Astrocyte of the spinal cord (primary cell): ENCODE measurements at regions not wholly inside any gene's neighbourhood (a gene's known extent, or its start where the extent isn't known, plus 50 kb on each side); places are given as distances from the start of the nearest gene placed in this dataset.
A peak's percentile ranks its signal among the peaks of the same experiment; 100 is the strongest.

Source experiments
- DNase-seq: peaks from one replicate; pipeline ENCODE4 v3.0.0; 2011; ENCODE audit warnings: low read depth, low spot score
- H3K4me3 ChIP-seq: 2 replicates; pipeline ENCODE4 v1.5.1; 2011; ENCODE audit warnings: low read depth, mild to moderate bottlenecking, low read length, moderate library complexity
- CTCF ChIP-seq: IDR thresholded peaks from 2 replicates; pipeline ENCODE4 v1.5.1; 2012; ENCODE audit warnings: low read depth, mild to moderate bottlenecking, low read length, inconsistent platforms
- in situ Hi-C: cut with HindIII; loops from 2 replicates; pipeline ENCODE4 v1.10.0; 2017; ENCODE audit warnings: low sequenced_read_pairs

DNA sequence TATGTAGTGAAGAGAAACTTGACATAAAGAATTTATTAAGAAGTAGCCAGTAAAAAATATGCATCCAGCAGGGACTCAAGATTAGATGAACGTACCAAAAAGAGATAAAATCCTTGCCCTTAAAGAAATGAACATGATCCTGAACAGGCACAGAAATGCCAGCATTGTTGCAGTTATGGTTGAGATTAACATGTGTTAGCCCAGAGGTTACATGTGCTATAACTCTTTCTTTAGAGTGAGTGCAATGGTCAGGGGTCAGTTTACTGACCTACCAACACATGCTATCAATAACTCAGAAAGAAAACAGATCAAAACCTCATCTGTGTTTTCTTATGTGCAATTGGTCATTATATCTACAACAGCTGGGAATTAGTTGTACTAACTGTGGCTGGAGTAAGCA lies 166.1 kb upstream of the NDST3 start:
- TF ChIP-seq CTCF = no peak
- DNase-seq = no peak
- in situ Hi-C loops = no loop called here
- H3K4me3 ChIP-seq = no peak overlapping the region

GRCh38 chr4:117873779-117874178 lies 160.5 kb upstream of the NDST3 start:
- H3K4me3 ChIP-seq = no peak overlapping the region
- no peak for DNase-seq
- TF ChIP-seq CTCF = no peak
- in situ Hi-C loops = no loop called here

GRCh38 chr4:117874216-117874615 lies 160.1 kb upstream of the NDST3 start:
- no peak overlapping the region for H3K4me3 ChIP-seq
- in situ Hi-C loops = no loop called here
- DNase-seq = no peak
- TF ChIP-seq CTCF = no peak

DNA sequence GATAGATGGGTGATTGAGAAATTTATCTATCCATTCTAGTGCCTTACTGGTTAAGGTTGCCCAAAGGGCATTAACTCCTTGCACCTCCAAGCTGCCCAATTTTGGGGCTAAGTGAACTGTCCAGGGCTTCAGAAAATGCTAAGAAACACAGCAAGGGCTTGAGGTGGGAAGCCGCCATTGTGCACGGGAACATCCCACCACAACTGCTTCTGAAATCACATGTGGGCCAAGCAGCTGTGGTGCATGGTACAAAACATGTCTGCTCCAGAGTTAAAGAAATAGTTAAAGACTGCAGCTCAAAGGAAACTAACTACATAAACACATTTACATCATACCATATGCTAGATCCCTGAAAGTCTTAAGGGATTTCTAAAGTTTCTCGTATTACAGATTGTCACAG lies 144.3 kb upstream of the NDST3 start:
- no peak for DNase-seq
- in situ Hi-C loops = no loop called here
- TF ChIP-seq CTCF = no peak
- no peak overlapping the region for H3K4me3 ChIP-seq

- in situ Hi-C loops = no loop called here
- DNase-seq = no peak
- H3K4me3 ChIP-seq = no peak overlapping the region
- TF ChIP-seq CTCF = no peak
These were observed 141.1 kb upstream of the NDST3 start for GRCh38 chr4:117893207-117893606.

GRCh38 chr4:117898496-117898895 lies 135.8 kb upstream of the NDST3 start:
- in situ Hi-C loops = no loop called here
- peak; percentile 46 for DNase-seq
- no peak overlapping the region for H3K4me3 ChIP-seq
- no peak for TF ChIP-seq CTCF

DNA sequence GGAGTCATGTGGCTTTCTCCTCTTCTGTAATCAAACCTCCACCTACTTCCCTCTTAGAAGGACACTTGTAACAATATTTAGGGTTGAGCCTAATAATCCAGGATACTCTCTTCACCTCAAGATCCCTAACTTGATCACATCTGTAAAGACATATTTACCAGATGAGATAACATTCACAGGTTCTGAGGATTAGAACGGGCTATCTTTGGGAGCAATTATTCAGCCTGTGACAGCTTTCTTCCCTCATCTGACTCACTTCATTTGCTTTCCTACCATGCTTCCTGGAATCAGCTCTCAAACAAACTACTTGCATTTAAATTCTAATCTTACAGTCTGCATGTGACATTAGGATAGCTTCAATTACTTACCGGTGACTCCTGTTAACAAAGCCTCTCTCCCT lies 133.5 kb upstream of the NDST3 start:
- no peak for TF ChIP-seq CTCF
- H3K4me3 ChIP-seq = no peak overlapping the region
- in situ Hi-C loops = no loop called here
- peak; percentile 9 for DNase-seq
